ENCODE measurements at regions not wholly inside any gene's neighbourhood (a gene's known extent, or its start where the extent isn't known, plus 50 kb on each side); places are given as distances from the start of the nearest gene placed in this dataset.

DNA sequence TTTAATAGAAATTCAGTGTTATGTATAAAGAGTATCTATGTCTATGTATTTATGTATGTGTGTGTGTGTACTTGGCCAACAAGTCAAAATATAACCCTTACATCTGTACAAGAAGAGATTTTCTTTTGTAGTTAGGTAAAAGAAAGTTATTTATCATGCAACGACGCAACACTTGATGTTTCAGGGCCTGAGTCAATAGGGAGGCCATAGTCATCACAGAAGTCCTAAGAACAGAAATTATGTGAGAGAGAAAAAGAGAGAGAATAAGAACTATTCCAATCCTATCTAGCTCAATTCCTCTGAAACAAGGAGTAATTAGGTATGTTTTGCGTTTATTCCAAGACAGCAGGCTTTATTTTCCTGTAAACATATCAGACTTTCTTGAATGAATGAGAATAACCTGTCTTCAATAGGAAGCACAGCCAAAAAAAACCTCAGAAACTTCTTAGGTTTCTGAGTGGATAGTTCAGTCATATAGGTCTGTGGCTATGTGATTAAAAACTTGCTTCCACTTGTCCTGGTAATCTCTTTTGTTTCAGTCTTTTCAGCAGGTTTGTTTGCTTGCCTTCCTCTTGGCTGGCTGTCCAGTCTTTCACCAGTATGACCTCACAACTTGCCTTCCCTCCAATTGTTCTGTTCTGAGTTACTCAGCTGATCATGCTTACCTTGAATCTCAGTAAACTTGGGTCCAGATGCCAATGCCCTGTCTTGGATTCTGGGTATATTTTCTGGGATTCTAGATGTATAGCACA is 382.4 kb upstream of the GBE1 start:
- intact Hi-C loops (cut with DNase I) = no loop called here
- DNase-seq = no peak

DNA sequence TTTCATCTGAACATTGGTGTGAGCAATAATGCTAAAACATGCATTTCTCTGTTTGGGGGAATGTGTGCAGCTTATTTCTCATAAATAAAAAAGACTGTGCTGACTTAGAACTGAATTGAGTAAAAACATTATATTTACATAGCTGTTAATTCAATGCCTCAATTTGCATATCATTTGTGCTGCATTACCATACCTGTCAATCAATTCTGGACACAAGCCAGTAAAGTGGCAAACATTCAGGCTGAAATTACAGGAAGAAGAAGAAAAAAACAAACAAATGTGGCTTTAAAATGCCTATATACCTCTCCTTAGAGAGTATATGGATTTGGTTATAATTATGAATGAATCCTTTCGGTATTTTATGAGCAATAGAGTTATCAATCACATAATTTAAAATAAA is 380.1 kb upstream of the GBE1 start:
- Histone ChIP-seq H3K36me3 (no peaks in the 10 kb centered on the region), H3K4me3 (no peak overlapping the region), H3K4me1 (no peaks in the 10 kb centered on the region), H3K27ac (no peak overlapping the region), H3K27me3 (no peaks in the 10 kb centered on the region), H3K9me3 (no peaks in the 10 kb centered on the region)
- TF ChIP-seq, protein P1, sequence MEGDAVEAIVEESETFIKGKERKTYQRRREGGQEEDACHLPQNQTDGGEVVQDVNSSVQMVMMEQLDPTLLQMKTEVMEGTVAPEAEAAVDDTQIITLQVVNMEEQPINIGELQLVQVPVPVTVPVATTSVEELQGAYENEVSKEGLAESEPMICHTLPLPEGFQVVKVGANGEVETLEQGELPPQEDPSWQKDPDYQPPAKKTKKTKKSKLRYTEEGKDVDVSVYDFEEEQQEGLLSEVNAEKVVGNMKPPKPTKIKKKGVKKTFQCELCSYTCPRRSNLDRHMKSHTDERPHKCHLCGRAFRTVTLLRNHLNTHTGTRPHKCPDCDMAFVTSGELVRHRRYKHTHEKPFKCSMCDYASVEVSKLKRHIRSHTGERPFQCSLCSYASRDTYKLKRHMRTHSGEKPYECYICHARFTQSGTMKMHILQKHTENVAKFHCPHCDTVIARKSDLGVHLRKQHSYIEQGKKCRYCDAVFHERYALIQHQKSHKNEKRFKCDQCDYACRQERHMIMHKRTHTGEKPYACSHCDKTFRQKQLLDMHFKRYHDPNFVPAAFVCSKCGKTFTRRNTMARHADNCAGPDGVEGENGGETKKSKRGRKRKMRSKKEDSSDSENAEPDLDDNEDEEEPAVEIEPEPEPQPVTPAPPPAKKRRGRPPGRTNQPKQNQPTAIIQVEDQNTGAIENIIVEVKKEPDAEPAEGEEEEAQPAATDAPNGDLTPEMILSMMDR (IDR thresholded peaks at IDR 0.05) = no peak
- intact Hi-C loops (cut with DNase I) = no loop called here
- DNase-seq (no peak), ATAC-seq (no peak)

More for the DNA sequence above, 382.4 kb upstream of the GBE1 start:
- Histone ChIP-seq H3K4me3 (no peak overlapping the region), H3K27me3 (no peaks in the 10 kb centered on the region), H3K27ac (no peak overlapping the region), H3K9me3 (no peaks in the 10 kb centered on the region), H3K36me3 (no peaks in the 10 kb centered on the region), H3K4me1 (no peaks in the 10 kb centered on the region)
- ATAC-seq = no peak
- TF ChIP-seq, protein P1 (IDR thresholded peaks at IDR 0.05) = no peak

DNA sequence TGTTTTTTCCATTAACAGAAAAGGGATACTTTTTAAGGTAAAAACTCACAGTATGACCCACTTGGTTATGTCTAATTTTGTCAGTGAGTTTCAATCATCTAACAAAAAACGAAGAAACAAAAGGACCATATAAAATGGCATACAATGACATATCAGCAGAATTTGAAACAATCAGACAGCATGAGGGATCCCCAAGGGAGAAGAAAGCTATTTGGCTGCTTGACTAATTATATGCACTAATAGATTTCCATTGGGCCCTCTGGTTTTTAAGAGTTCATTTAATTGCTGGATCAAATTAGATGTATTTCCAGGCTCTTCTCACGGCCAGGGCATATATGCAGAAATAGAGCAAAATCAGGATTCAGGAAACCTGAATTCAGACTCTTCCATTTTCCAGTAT is 376.4 kb upstream of the GBE1 start:
- TF ChIP-seq, protein P1 (IDR thresholded peaks at IDR 0.05) = no peak
- no peak overlapping the region for H3K27ac ChIP-seq
- no peak overlapping the region for H3K4me3 ChIP-seq
- intact Hi-C loops (cut with DNase I) = no loop called here
- H3K4me1 ChIP-seq = no peaks in the 10 kb centered on the region
- no peaks in the 10 kb centered on the region for H3K36me3 ChIP-seq
- ATAC-seq (no peak), DNase-seq (no peak)
- no peaks in the 10 kb centered on the region for H3K9me3 ChIP-seq
- no peaks in the 10 kb centered on the region for H3K27me3 ChIP-seq

DNA sequence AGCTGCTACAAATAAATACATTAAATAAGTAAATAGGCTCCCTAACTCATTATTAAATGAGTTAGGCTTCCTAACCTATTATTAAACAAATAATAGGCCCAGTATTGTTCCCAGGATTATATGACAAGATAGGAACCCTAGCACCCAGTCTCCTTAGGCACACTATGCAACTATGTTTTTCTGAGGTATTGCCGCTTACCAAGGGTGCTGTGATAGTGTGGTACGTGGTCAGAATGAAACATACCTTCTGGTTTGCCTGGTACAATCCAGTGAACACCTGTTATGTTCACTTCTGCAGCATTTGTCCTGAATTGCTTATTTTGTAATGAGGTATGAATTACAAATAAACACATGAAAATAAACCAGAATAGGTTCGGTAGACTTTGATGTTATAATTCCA is 375.6 kb upstream of the GBE1 start:
- intact Hi-C loops (cut with DNase I) = no loop called here
- no peak overlapping the region for H3K27ac ChIP-seq
- no peaks in the 10 kb centered on the region for H3K36me3 ChIP-seq
- no peak overlapping the region for H3K4me3 ChIP-seq
- ATAC-seq = no peak
- no peak for DNase-seq
- TF ChIP-seq, protein P1 (IDR thresholded peaks at IDR 0.05) = no peak
- no peaks in the 10 kb centered on the region for H3K4me1 ChIP-seq
- H3K9me3 ChIP-seq = no peaks in the 10 kb centered on the region
- H3K27me3 ChIP-seq = no peaks in the 10 kb centered on the region

DNA sequence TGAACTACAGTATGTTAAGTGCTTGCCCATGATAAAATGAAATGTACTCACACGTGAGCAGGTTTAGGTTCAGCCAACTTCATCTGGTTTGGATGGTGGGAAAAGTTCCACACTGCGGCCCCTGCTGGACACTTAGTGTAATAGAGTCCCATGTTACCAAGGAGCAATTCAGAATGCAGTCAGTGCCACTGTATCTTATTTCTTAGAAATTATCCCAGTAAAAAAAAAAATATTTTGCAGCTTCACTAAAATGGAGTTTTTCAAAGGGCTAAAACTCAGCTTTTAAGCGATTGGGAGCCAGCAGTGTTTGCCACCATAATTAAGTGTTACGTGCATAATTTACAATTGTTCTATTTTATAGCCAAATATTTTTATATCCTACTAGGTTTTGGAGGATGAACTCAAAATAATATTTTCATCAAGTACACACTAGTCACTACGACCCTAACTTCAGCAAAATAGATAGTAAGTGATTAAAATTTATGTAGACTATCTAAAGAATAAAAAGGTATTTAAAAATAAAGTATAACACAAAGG is 371.7 kb upstream of the GBE1 start:
- Histone ChIP-seq H3K4me1 (no peaks in the 10 kb centered on the region), H3K36me3 (no peaks in the 10 kb centered on the region), H3K9me3 (no peaks in the 10 kb centered on the region), H3K4me3 (no peak overlapping the region), H3K27ac (no peak overlapping the region), H3K27me3 (no peaks in the 10 kb centered on the region)
- ATAC-seq = peak; percentile 94
- intact Hi-C loops (cut with DNase I) = no loop called here
- TF ChIP-seq, protein P1 (IDR thresholded peaks at IDR 0.05) = peak; percentile 84
- DNase-seq = no peak
